Transverse colon (tissue), 4 donors: ENCODE measurements at regions not wholly inside any gene's neighbourhood (a gene's known extent, or its start where the extent isn't known, plus 50 kb on each side); places are given as distances from the start of the nearest gene placed in this dataset.

Source experiments
- DNase-seq: peaks from one replicate; pipeline ENCODE4 v3.0.0-alpha.2; 2019
- H3K27ac ChIP-seq, 4 donors: fragments of 200-600 bp; sonication (generic); 2 replicates each; pipeline ENCODE4 v1.5.1; 2016 to 2018; ENCODE audit warnings: inconsistent platforms in 4 of 4
- H3K27me3 ChIP-seq: fragments of 200-600 bp; sonication (generic); 2 replicates; pipeline ENCODE4 v1.5.1; 2017; ENCODE audit warnings: inconsistent platforms
- H3K36me3 ChIP-seq, 4 donors: fragments of 200-600 bp; sonication (generic); 2 replicates each; pipeline ENCODE4 v1.5.1; 2017 to 2019; ENCODE audit warnings: inconsistent platforms in 4 of 4
- H3K4me1 ChIP-seq, 4 donors: fragments of 200-600 bp; sonication (generic); 2 replicates each; pipeline ENCODE4 v1.5.1; 2017 to 2020; ENCODE audit warnings: inconsistent platforms in 4 of 4
- H3K4me3 ChIP-seq, 4 donors: fragments of 200-600 bp; sonication (generic); 1 replicate in 1 of 4; 2 replicates in 3 of 4; pipeline versions ENCODE4 v1.5.1 to v1.6.1; 2017 to 2019; ENCODE audit warnings: inconsistent platforms in 4 of 4
- H3K9me3 ChIP-seq, 2 donors: fragments of 200-600 bp; sonication (generic); 2 replicates each; pipeline ENCODE4 v1.5.1; 2017 to 2019; ENCODE audit warnings: inconsistent platforms in 2 of 2
- EP300 ChIP-seq: sonication (generic); formaldehyde crosslinking; IDR thresholded peaks from one replicate; pipeline ENCODE4 v1.6.1; 2017; ENCODE audit warnings: antibody characterized with exemption, low read depth
- POLR2A ChIP-seq: fragments of 450-650 bp; IDR thresholded peaks from one replicate; pipeline ENCODE4 v1.6.1; 2016; ENCODE audit warnings: antibody characterized with exemption, mild to moderate bottlenecking, moderate library complexity
- POLR2AphosphoS5 ChIP-seq, 3 donors: sonication (generic); formaldehyde crosslinking; IDR thresholded peaks; one replicate each; pipeline ENCODE4 v1.6.1; 2016; ENCODE audit warnings: antibody characterized with exemption in 3 of 3
- WGBS, 2 donors: methylation state at CpG; one replicate each; pipeline ENCODE4 v1.1.5; 2018; ENCODE audit warnings: low coverage in 1 of 2; 5-methylcytosine and 5-hydroxymethylcytosine counted together
- in situ Hi-C, 4 donors: fragments of 200-750 bp; cut with MboI; loops; one replicate each; pipeline versions ENCODE4 v1.15.0 to v1.15.1; 2017; ENCODE audit warnings: low sequenced_read_pairs in 3 of 4, low pct_ligation_motif_present in 1 of 4, low pct_unique_long_range_greater_than_20kb in 1 of 4
- intact Hi-C: fragments of 100-400 bp; cut with DNase I; formaldehyde crosslinking; loops from one replicate; pipeline ENCODE4 v1.15.1; 2023; ENCODE audit warnings: low total_unique reads
- TF ChIP-seq, protein P1 (sequence below), 5 experiments: fragments of 200-600 bp in 3 of 5; fragments of 450-650 bp in 2 of 5; sonication (generic) in 3 of 5; IDR thresholded peaks; 1 replicate in 2 of 5; 2 replicates in 3 of 5; pipeline ENCODE4 v1.5.1; 2016 to 2017; ENCODE audit warnings: antibody characterized with exemption in 5 of 5, inconsistent platforms in 3 of 5, mild to moderate bottlenecking in 2 of 5, moderate library complexity in 1 of 5

DNA sequence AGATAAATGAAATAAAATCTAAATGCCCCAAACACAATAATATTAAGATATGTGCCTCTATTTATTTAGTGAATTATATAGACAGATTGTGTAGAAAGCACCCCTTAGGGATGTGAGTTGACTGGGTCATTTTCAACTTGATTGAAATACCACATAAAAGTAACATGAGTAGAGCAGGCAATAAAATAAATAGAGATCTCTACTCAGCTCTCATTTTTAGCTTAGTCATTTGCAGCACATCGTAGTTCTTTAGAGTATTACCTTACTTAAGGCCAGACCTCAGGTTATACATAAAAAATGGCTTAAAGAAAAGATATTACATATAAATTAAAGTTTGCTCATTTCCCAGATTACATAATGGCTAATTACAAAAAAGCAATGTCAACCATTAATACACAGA lies 1525.6 kb upstream of the PRR20A start:
- Histone ChIP-seq H3K4me1 (no peaks in the 10 kb centered on the region), H3K27ac (no peak overlapping the region), H3K36me3 (no peaks in the 10 kb centered on the region), H3K4me3 (no peak overlapping the region), H3K27me3 (no peaks in the 10 kb centered on the region), H3K9me3 (no peaks in the 10 kb centered on the region)
- TF ChIP-seq EP300 (no peak), POLR2A (no peak), POLR2AphosphoS5 (IDR thresholded peaks at IDR 0.05) (no peak)
- TF ChIP-seq, protein P1, sequence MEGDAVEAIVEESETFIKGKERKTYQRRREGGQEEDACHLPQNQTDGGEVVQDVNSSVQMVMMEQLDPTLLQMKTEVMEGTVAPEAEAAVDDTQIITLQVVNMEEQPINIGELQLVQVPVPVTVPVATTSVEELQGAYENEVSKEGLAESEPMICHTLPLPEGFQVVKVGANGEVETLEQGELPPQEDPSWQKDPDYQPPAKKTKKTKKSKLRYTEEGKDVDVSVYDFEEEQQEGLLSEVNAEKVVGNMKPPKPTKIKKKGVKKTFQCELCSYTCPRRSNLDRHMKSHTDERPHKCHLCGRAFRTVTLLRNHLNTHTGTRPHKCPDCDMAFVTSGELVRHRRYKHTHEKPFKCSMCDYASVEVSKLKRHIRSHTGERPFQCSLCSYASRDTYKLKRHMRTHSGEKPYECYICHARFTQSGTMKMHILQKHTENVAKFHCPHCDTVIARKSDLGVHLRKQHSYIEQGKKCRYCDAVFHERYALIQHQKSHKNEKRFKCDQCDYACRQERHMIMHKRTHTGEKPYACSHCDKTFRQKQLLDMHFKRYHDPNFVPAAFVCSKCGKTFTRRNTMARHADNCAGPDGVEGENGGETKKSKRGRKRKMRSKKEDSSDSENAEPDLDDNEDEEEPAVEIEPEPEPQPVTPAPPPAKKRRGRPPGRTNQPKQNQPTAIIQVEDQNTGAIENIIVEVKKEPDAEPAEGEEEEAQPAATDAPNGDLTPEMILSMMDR (IDR thresholded peaks at IDR 0.05) = no peak
- no peak for DNase-seq
- in situ Hi-C loops = no loop called here
- WGBS, 2 donors = 76 to 100% methylated on average over 1 of the region's 1 CpG
- intact Hi-C loops = no loop called here

DNA sequence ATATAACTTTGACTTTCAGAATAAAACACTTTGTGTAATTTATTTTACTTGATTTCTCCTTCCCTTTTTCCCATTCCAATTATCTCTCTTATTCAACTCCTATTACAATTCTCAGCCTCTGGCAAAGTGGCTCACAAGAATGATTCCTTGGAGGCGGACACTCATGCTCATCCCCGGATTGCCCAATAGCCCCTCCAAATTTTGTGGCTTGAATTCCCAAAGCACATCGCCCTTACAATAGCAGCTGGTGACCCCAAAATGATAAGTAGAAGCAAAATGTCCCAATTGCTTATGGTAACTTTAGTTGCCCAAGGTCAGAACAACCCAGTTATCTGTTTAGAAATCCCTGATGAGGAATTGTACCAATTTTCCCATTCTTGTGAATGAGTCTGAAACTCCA lies 1523.5 kb upstream of the PRR20A start:
- no peaks in the 10 kb centered on the region for H3K9me3 ChIP-seq

DNA sequence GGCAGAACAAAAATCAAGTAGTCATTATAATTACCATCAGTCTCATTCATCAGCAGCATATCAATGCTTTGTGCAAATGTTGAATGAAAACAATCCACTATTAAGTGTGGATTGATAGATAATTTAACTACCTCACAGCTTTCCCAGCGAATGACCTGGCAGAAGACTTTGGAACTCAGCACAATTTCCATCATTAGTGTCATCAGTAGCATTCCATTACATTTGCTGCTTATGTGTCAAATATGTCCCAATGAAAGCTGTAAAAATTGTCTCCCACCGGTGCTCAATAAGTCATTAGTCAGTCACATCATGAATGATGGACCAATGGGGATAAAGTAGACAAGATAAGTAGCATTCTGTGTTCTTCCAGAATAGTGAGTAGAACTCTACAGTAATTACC lies 1513.5 kb upstream of the PRR20A start:
- intact Hi-C loops (no loop called here), in situ Hi-C loops (no loop called here)
- Histone ChIP-seq H3K9me3 (peaks cover 0 to 6% of the 10 kb centered on the region in 2 donors), H3K27me3 (no peaks in the 10 kb centered on the region), H3K4me1 (no peaks in the 10 kb centered on the region), H3K4me3 (no peak overlapping the region), H3K27ac (no peak overlapping the region), H3K36me3 (no peaks in the 10 kb centered on the region)
- whole genome bisulfite sequencing, 2 donors = 57% methylated on average over 2 of the region's 2 CpGs; no CpG with 5 or more reads in 1 of the 2 donors
- TF ChIP-seq POLR2AphosphoS5 (IDR thresholded peaks at IDR 0.05) (no peak), POLR2A (no peak), EP300 (no peak)
- TF ChIP-seq, protein P1 (IDR thresholded peaks at IDR 0.05) = no peak
- DNase-seq = no peak

More for the DNA sequence above, 1523.5 kb upstream of the PRR20A start:
- no peak for DNase-seq
- no peak overlapping the region for H3K27ac ChIP-seq
- H3K27me3 ChIP-seq = no peaks in the 10 kb centered on the region
- no peaks in the 10 kb centered on the region for H3K4me1 ChIP-seq
- 80 to 100% methylated on average over 2 to 3 of the region's 3 CpGs for WGBS, 2 donors
- no peak overlapping the region for H3K4me3 ChIP-seq
- no peaks in the 10 kb centered on the region for H3K36me3 ChIP-seq
- in situ Hi-C loops (no loop called here), intact Hi-C loops (no loop called here)
- TF ChIP-seq EP300 (no peak), POLR2A (no peak), POLR2AphosphoS5 (IDR thresholded peaks at IDR 0.05) (no peak)

DNA sequence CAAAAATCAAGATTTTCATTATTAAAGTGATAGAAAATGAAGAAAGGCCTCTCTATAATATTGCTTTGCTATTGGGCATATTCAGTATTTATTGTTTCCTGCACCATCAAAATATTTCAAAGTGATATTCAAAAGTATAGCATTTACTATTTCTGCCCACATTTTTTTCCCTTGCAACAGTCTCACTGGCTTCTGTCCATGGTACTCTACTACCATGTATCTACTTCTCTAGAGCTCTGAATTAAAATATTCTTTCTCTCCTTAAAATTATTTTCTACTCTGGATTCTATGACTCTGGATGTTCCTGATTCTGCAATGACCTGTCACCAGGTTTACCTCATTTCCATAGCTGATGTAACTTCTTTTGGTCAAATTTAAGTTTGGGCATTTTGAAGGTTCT lies 1508.3 kb upstream of the PRR20A start:
- intact Hi-C loops (no loop called here), in situ Hi-C loops (no loop called here)
- H3K36me3 ChIP-seq = no peaks in the 10 kb centered on the region
- no peak for DNase-seq
- TF ChIP-seq POLR2AphosphoS5 (IDR thresholded peaks at IDR 0.05) (no peak), EP300 (no peak), POLR2A (no peak)
- TF ChIP-seq, protein P1 (IDR thresholded peaks at IDR 0.05) = no peak
- no peak overlapping the region for H3K4me3 ChIP-seq
- no peak overlapping the region for H3K27ac ChIP-seq
- no peaks in the 10 kb centered on the region for H3K27me3 ChIP-seq
- H3K9me3 ChIP-seq = peaks cover 3 to 5% of the 10 kb centered on the region in 2 donors
- H3K4me1 ChIP-seq = no peaks in the 10 kb centered on the region

DNA sequence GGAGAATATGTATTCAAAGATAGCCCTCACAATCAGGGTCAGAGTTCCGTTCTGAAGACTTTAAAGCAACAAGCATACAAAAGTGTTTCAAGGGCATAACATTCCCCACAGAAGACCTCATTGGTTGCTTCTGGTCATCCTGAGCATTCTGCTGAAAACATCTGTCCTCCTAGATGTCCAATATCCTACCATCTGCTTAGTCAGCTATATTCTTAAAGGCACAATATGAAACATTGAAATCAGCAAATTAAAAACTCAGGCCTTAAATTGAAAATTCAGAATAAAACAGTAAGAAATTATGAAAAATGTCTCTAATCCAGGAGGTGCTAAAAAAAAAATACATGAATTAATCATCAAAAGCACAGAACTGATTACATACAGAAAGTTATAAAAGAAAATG lies 1491.2 kb upstream of the PRR20A start:
- WGBS, 2 donors = 56 to 68% methylated on average over 1 of the region's 1 CpG
- no peak for DNase-seq
- TF ChIP-seq, protein P1 (IDR thresholded peaks at IDR 0.05) = no peak
- no peak for TF ChIP-seq POLR2AphosphoS5 (IDR thresholded peaks at IDR 0.05)
- no peak for TF ChIP-seq POLR2A
- TF ChIP-seq EP300 = no peak
- Histone ChIP-seq H3K9me3 (no peaks in the 10 kb centered on the region), H3K4me1 (no peaks in the 10 kb centered on the region), H3K27me3 (no peaks in the 10 kb centered on the region), H3K36me3 (no peaks in the 10 kb centered on the region), H3K27ac (no peak overlapping the region), H3K4me3 (no peak overlapping the region)
- intact Hi-C loops (no loop called here), in situ Hi-C loops (no loop called here)
